GM18511 (cell line): ENCODE measurements at regions not wholly inside any gene's neighbourhood (a gene's known extent, or its start where the extent isn't known, plus 50 kb on each side); places are given as distances from the start of the nearest gene placed in this dataset.

Experiments
- ATAC-seq: cut with Tn5 transposase; IDR thresholded peaks from one replicate; pipeline ENCODE4 v1.9.1; 2021; ENCODE audit warnings: mild to moderate bottlenecking, moderate library complexity; ENCODE audit not compliant: unreplicated experiment

- no peak for ATAC-seq
These were observed 308.0 kb downstream of the CMPK2 start for GRCh38 chr2:6557737-6558136.

- ATAC-seq = no peak
These were observed 302.9 kb downstream of the CMPK2 start for GRCh38 chr2:6562771-6563170.

DNA sequence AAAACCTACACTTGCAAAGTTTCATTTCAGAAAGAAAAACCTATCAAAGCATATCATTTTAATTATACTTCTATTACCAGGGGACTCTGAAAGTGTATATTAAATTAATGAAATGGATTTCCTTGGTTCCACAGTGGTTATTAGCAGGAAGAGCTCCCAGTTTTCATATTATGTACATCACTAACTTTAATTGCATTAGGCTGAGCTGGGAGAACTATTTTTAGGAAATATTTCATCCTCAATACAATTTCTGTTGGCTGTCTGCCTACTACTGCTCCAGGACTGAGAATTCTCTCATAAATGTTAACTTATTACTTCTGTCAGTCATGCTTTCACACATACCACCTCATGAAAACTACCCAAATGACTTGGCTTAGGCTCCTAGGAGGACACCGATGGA is 301.4 kb downstream of the CMPK2 start:
- ATAC-seq = no peak

DNA sequence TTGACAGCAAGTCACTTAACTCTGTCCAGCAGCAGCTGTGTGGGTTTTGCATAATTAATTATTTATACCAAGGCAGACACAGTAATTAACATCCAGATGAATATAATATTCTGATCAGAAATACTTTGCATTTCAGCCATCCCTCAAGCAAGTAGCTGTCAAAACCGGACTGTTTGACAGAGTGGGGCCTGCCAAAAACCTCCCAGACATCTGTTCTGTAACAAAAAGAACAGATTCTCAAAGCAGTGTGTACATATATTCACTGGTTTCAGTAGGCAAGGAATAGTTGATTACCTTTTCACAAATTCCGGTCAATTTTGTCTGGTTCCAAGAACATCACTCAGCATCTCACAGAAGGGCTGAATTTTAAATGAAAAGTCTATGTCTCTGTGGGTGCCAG is 291.6 kb downstream of the CMPK2 start:
- no peak for ATAC-seq

GRCh38 chr2:6576302-6576701 is 289.4 kb downstream of the CMPK2 start:
- ATAC-seq = no peak

DNA sequence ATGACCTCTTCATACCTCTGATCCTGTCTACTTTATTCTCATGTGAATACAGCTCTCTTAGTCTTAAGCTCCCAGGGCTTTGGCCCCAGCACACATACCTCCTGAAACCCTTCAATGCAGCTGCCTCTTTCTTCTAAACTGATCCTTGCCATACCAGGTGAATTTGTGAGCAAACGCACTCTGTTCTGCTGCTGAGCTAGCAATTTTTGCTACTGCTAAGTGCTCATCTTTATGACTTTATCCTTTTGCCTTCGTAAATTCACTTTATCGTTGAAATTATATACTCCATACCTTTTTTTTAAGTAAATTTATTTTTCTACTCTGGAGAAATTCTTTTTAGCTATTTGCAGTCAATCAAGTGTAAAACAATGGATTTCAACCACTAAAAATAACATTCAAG is 287.7 kb downstream of the CMPK2 start:
- no peak for ATAC-seq

GRCh38 chr2:6578416-6578815 is 287.3 kb downstream of the CMPK2 start:
- ATAC-seq = no peak

GRCh38 chr2:6579281-6579680 is 286.4 kb downstream of the CMPK2 start:
- ATAC-seq = no peak

GRCh38 chr2:6580982-6581381 is 284.7 kb downstream of the CMPK2 start:
- no peak for ATAC-seq

GRCh38 chr2:6589150-6589549 is 276.6 kb downstream of the CMPK2 start:
- no peak for ATAC-seq

DNA sequence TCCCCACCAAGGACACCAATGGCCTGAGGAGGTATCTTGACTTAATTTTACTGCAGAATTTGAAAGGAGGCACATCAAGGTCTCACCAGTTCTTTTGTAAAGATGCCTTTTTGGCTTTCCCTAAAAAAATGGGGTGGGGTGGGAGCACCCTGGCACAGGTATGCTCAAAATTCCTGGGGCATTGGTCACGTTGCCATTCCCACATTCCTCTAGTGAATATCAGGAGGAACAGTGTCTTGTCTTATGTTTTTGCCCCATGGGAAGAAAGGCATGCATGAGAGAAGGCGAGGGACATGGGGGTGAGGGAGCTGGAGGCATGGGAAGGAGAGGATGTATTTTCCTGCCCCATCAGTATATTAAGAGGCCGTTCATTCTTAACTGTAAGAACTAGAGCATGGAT is 275.3 kb downstream of the CMPK2 start:
- no peak for ATAC-seq

- no peak for ATAC-seq
These were observed 263.2 kb downstream of the CMPK2 start for GRCh38 chr2:6602471-6602870.

- no peak for ATAC-seq
These were observed 259.7 kb downstream of the CMPK2 start for GRCh38 chr2:6605836-6606505.

DNA sequence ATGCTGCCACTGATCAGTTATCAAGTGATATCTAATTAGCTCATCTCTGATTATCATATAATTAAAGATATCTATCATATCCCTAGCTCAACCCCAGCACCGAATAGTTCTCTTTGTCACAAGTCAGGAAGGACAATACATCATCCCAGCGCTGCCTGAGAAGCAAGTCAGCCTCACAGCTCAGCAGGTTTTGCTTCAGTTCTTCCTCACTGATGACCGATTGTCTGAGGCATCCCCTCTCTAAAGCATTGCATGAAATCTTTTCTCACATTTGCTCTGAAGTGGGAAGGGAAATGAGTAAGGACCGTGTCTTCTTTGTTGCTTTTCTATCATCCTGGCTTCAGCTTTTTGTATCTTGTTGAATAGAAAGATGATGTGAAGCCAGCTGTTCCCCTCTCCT is 247.9 kb downstream of the CMPK2 start:
- ATAC-seq = no peak

DNA sequence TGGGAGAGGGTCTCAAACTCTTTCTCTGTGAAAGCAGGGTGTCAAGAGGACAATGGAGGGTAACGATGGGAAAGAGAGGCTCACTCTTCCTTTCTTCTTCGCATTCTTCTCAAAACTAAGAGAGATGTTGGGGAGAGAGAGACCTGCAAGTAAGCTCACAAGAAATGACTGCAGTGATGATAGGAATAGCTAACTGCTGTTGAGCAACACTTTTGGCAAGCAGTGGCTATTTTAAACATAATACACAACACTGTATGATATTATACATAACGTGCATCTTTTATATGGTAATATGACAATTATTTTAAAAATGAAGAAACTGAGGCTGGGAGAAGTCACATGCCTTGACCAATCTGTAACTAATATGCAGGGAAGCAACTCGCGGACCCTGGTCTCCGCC is 247.5 kb downstream of the CMPK2 start:
- no peak for ATAC-seq

DNA sequence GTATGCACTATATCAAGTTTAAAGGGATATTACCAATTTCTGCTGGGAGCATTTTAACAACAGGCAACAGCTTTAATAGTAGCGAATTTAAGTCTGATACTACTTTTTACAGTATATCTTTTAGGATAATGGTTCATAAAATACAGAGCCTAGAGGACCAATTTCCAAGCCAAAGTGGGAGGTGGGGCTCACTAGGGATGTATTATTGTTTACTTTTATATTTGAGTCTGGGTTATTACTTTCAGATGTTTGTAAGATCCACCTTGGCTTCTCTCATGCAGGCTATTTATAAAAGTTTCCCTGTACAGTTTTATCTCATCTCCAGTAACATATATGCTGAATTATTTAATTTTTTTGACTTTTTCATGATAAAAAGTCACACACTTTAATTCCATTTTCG is 242.0 kb downstream of the CMPK2 start:
- no peak for ATAC-seq

DNA sequence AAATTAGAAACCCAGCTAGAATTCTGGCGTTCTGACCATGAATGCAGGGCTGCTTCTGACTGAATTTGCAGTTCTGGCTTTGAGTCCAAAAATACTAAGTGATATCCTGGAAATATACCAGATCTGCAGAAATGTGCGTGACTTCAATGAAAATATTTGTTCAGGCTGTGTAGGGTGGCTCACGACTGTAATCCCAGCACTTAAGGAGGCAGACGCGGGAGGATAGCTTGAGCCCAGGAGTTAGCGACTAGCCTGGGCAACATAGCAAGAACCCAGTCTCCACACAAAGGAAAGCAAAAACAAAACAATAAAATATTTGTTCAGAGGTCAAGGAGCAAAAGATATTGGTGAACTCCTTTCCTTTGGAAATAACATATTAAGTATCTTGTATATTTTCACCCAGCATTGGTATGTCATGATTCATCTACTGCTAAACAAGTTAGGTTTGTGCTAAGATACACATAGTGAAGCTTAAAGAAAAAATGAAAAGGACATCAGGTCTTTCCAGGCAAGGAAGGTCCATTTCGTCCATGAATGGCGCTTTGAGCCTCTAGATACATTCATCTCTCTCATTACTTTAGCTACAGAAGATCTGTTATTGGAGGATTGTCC is 239.2 kb downstream of the CMPK2 start:
- ATAC-seq = no peak

GRCh38 chr2:6627316-6627715 is 238.4 kb downstream of the CMPK2 start:
- ATAC-seq = no peak

DNA sequence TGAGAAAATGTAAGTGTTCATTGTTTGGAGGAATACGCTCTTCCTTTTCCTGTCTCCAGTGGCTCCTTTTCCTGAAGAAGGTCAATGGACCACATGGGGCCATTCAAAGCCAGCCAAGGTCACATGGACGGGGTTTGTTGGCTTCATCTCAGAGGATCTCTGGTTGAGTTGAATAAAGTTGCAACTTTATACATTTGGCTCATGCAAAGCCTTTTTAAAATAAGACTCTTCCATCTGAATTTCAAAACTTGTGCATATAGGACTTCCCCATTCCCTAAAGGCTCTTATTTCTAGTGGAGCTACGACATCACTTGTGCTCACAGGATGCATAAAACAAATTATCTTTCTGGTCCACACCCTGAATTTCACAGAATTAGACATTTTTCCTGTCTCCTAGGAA is 235.5 kb downstream of the CMPK2 start:
- no peak for ATAC-seq

GRCh38 chr2:6635296-6635695 is 230.4 kb downstream of the CMPK2 start:
- ATAC-seq = no peak

- ATAC-seq = no peak
These were observed 228.4 kb downstream of the CMPK2 start for GRCh38 chr2:6637330-6637729.

- ATAC-seq = no peak
These were observed 225.6 kb downstream of the CMPK2 start for GRCh38 chr2:6639929-6640620.
